ENCODE measurements at regions not wholly inside any gene's neighbourhood (a gene's known extent, or its start where the extent isn't known, plus 50 kb on each side); places are given as distances from the start of the nearest gene placed in this dataset.

DNA sequence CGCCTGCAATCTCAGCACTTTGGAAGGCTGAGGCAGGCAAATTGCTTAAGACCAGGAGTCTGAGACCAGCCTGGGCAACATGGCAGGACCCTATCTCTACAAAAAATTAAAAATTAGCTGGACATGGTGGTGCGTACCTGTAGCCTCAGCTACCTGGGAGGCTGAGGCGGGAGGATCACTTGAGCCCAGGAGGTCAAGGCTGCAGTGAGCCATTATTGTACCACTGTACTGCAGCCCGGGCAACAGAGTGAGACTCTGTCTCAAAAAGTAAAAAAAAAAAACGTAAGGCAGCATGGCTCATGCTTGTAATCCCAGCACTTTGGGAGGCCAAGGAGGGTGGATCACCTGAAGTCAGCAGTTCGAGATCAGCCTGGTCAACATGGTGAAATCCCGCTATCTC is 263.6 kb downstream of the PARN start:
- no peaks in the 10 kb centered on the region for H3K79me2 ChIP-seq (ENCODE audit: control insufficient read depth, insufficient read depth, low read length)
- no peak overlapping the region for H3K4me2 ChIP-seq (ENCODE audit: control insufficient read depth, extremely low read depth, insufficient read depth, low read depth, low read length)
- peaks cover 36% of the 10 kb centered on the region for H3K4me1 ChIP-seq (ENCODE audit: control insufficient read depth, extremely low read depth, insufficient read depth, low read length)
- DNase-seq (ENCODE audit: low read depth, low spot score): no peak
- no peaks in the 10 kb centered on the region for H4K20me1 ChIP-seq (ENCODE audit: control insufficient read depth, extremely low read depth, insufficient read depth, low read length)
- TF ChIP-seq EZH2 (IDR thresholded peaks at IDR 0.05; ENCODE audit: low read length): no peak
- TF ChIP-seq, protein P1, sequence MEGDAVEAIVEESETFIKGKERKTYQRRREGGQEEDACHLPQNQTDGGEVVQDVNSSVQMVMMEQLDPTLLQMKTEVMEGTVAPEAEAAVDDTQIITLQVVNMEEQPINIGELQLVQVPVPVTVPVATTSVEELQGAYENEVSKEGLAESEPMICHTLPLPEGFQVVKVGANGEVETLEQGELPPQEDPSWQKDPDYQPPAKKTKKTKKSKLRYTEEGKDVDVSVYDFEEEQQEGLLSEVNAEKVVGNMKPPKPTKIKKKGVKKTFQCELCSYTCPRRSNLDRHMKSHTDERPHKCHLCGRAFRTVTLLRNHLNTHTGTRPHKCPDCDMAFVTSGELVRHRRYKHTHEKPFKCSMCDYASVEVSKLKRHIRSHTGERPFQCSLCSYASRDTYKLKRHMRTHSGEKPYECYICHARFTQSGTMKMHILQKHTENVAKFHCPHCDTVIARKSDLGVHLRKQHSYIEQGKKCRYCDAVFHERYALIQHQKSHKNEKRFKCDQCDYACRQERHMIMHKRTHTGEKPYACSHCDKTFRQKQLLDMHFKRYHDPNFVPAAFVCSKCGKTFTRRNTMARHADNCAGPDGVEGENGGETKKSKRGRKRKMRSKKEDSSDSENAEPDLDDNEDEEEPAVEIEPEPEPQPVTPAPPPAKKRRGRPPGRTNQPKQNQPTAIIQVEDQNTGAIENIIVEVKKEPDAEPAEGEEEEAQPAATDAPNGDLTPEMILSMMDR (optimal IDR thresholded peaks at IDR 0.05 in 1 of 3, IDR thresholded peaks at IDR 0.05 in 1 of 3, conservative IDR thresholded peaks at IDR 0.05 in 1 of 3; ENCODE audit: extremely low read depth in 1 of 3, insufficient read depth in 2 of 3, low read length in 3 of 3): no peak
- H3K9me1 ChIP-seq (ENCODE audit: control insufficient read depth, extremely low read depth, insufficient read depth, low read length): no peaks in the 10 kb centered on the region
- H2AFZ ChIP-seq (ENCODE audit: control insufficient read depth, low read length): no peak overlapping the region
- H3K9ac ChIP-seq (ENCODE audit: control insufficient read depth, extremely low read depth, insufficient read depth, low read length): no peak overlapping the region
- no peaks in the 10 kb centered on the region for H3K27me3 ChIP-seq (ENCODE audit: control insufficient read depth, extremely low read depth, insufficient read depth, low read length)
- dilution Hi-C loops (cut with MboI; ENCODE audit: extremely low pct_ligation_motif_present, low sequenced_read_pairs): no loop called here
- H3K36me3 ChIP-seq (ENCODE audit: control insufficient read depth in 2 of 2, extremely low read depth in 1 of 2, insufficient read depth in 2 of 2, low read length in 2 of 2): no peaks in the 10 kb centered on the region
- H3K9me3 ChIP-seq (ENCODE audit: control insufficient read depth, low read depth, low read length): no peaks in the 10 kb centered on the region
- no peak for FAIRE-seq
- H3K27ac ChIP-seq (ENCODE audit: control insufficient read depth, insufficient read depth, low read length): no peak overlapping the region
- H3K4me3 ChIP-seq (ENCODE audit: control insufficient read depth in 2 of 3, extremely low read depth in 1 of 3, insufficient read depth in 2 of 3, low read depth in 1 of 3, low read length in 3 of 3): no peak overlapping the region

DNA sequence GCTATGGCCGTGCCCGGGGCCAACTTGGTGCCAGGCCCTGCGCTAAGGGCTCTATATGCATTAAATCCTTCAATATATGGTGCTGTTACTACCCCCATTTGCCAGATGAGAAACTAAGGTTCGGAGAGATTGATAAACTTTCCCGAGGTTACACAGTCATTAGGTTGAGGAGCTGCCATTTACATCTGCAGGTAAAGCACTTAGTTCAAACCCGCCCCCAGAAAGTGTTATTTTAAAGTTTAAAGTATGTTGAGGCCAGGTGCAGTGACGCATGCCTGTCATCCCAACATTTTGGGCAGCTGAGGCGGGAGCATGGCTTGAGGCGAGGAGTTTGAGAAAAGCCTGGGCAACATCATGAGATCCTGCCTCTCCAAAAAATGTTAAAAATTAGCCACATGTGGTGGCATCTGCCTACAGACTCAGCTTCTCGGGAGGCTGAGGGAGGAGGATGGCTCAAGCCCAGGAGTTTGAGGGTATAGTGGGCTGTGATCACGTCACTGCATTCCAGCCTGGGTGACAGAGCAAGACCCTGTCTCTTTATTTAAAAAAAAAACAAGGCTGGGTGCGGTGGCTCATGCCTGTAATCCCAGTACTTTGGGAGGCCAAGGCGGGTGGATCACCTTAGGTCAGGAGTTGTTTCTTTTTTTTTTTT is 264.7 kb downstream of the PARN start:
- Histone ChIP-seq H3K4me3 (ENCODE audit: control insufficient read depth in 2 of 3, extremely low read depth in 1 of 3, insufficient read depth in 2 of 3, low read depth in 1 of 3, low read length in 3 of 3) (no peak overlapping the region), H3K9me3 (ENCODE audit: control insufficient read depth, low read depth, low read length) (no peaks in the 10 kb centered on the region), H4K20me1 (ENCODE audit: control insufficient read depth, extremely low read depth, insufficient read depth, low read length) (no peaks in the 10 kb centered on the region), H3K9ac (ENCODE audit: control insufficient read depth, extremely low read depth, insufficient read depth, low read length) (no peak overlapping the region), H3K9me1 (ENCODE audit: control insufficient read depth, extremely low read depth, insufficient read depth, low read length) (no peaks in the 10 kb centered on the region), H3K4me1 (ENCODE audit: control insufficient read depth, extremely low read depth, insufficient read depth, low read length) (peaks cover 34% of the 10 kb centered on the region), H3K27ac (ENCODE audit: control insufficient read depth, insufficient read depth, low read length) (peak overlapping the region; percentile 62), H2AFZ (ENCODE audit: control insufficient read depth, low read length) (no peak overlapping the region), H3K36me3 (ENCODE audit: control insufficient read depth in 2 of 2, extremely low read depth in 1 of 2, insufficient read depth in 2 of 2, low read length in 2 of 2) (no peaks in the 10 kb centered on the region), H3K4me2 (ENCODE audit: control insufficient read depth, extremely low read depth, insufficient read depth, low read depth, low read length) (peak overlapping the region; percentile 50), H3K27me3 (ENCODE audit: control insufficient read depth, extremely low read depth, insufficient read depth, low read length) (no peaks in the 10 kb centered on the region), H3K79me2 (ENCODE audit: control insufficient read depth, insufficient read depth, low read length) (no peaks in the 10 kb centered on the region)
- FAIRE-seq (no peak), DNase-seq (ENCODE audit: low read depth, low spot score) (no peak)
- TF ChIP-seq, protein P1 (optimal IDR thresholded peaks at IDR 0.05 in 1 of 3, IDR thresholded peaks at IDR 0.05 in 1 of 3, conservative IDR thresholded peaks at IDR 0.05 in 1 of 3; ENCODE audit: extremely low read depth in 1 of 3, insufficient read depth in 2 of 3, low read length in 3 of 3): no peak
- TF ChIP-seq EZH2 (IDR thresholded peaks at IDR 0.05; ENCODE audit: low read length): no peak
- dilution Hi-C loops (cut with MboI; ENCODE audit: extremely low pct_ligation_motif_present, low sequenced_read_pairs): no loop called here
